Heart right ventricle (tissue), 16 donors: ENCODE measurements at regions not wholly inside any gene's neighbourhood (a gene's known extent, or its start where the extent isn't known, plus 50 kb on each side); places are given as distances from the start of the nearest gene placed in this dataset.
"Not testable (repeated sequence)": the region's sequence is repeated elsewhere in the genome, so short reads cannot be mapped to it uniquely, and the experiment has no call there.

Source experiments
- ATAC-seq, 8 donors: fragments of 200-7000 bp; cut with Tn5 transposase; one replicate each; pipeline ENCODE4 v1.9.1; 2020; ENCODE audit warnings: mild to moderate bottlenecking in 8 of 8, moderate library complexity in 8 of 8, moderate number of reproducible peaks in 1 of 8
- DNase-seq, 2 donors: peaks; one replicate each; pipeline ENCODE4 v3.0.0-alpha.2; 2020
- H3K27ac ChIP-seq, 10 donors: fragments of 200-600 bp; sonication (generic) in 2 of 10; one replicate each; pipeline versions ENCODE4 v1.5.0 to v1.8.0; 2020 to 2022; ENCODE audit warnings: mild to moderate bottlenecking in 3 of 10
- H3K27me3 ChIP-seq, 7 donors: fragments of 200-600 bp; one replicate each; pipeline ENCODE4 v1.8.0; 2021 to 2022; ENCODE audit warnings: mild to moderate bottlenecking in 2 of 7
- H3K36me3 ChIP-seq, 9 donors: fragments of 200-600 bp; sonication (generic) in 1 of 9; one replicate each; pipeline versions ENCODE4 v1.5.0 to v1.8.0; 2020 to 2022; ENCODE audit warnings: mild to moderate bottlenecking in 2 of 9
- H3K4me1 ChIP-seq, 9 donors: fragments of 200-600 bp; sonication (generic) in 1 of 9; one replicate each; pipeline versions ENCODE4 v1.5.0 to v1.8.0; 2020 to 2022; ENCODE audit warnings: mild to moderate bottlenecking in 4 of 9
- H3K4me3 ChIP-seq, 10 donors: fragments of 200-600 bp; sonication (generic) in 2 of 10; one replicate each; pipeline versions ENCODE4 v1.5.0 to v1.8.0; 2020 to 2022; ENCODE audit warnings: mild to moderate bottlenecking in 7 of 10, moderate library complexity in 2 of 10
- H3K9me3 ChIP-seq, 11 donors: fragments of 200-600 bp in 10 of 11; sonication (generic) in 2 of 11; one replicate each; pipeline versions ENCODE4 v1.5.0 to v1.8.0; 2013 to 2022; ENCODE audit warnings: mild to moderate bottlenecking in 2 of 11, control low read depth in 1 of 11, moderate library complexity in 1 of 11
- CTCF ChIP-seq, 9 donors: fragments of 200-600 bp; sonication (generic) in 2 of 9; IDR thresholded peaks; one replicate each; pipeline versions ENCODE4 v1.5.0 to v1.8.0; 2021 to 2022; ENCODE audit warnings: antibody characterized with exemption in 9 of 9, mild to moderate bottlenecking in 5 of 9, moderate library complexity in 1 of 9
- WGBS, 2 donors: extraction: QIAGEN DNeasy Blood & Tissue Kit; methylation state at CpG; one replicate each; pipeline ENCODE4 v1.1.7; 2013; ENCODE audit warnings: inconsistent platforms in 1 of 2; 5-methylcytosine and 5-hydroxymethylcytosine counted together
- intact Hi-C, 10 donors: fragments of 100-400 bp; cut with DNase I; formaldehyde crosslinking; loops; one replicate each; pipeline versions ENCODE4 v1.11.1 to v1.14.2; 2022
- donor health status: Arrhythmogenic right ventricular cardiomyopathy.
- donor health status: ischemic (EF 13 %, LVEDD 7.1; RV severe dilation, severe dysfunction).
- donor health status: healthy with polysubstance abuse.
- donor health status: DM: no; HTN: yes; CAD: no.
- donor health status: DM: no; HTN: no; CAD: no.
- donor health status: ischemic (EF 25% LVEDD 6.9; RV normal size, moderate dysfunction).
- donor health status: ischemic (EF 25% LVEDD 5.7; RV mildly dilated, moderate dysfunction).
- donor health status: healthy.
- donor health status: DM: yes; HTN: yes; CAD: no.
- donor health status: Ischemic cardiomyopathy.
- donor health status: ischemic (EF 35%, LVEDD 5.7; RV mildly dilated, moderate dysfunction).
- donor health status: nonischemic (EF 11% LVEDD 7.7; RV severe dilation, severe dysfunction).
- donor health status: DM: yes; HTN: yes; CAD: no.
- donor health status: PGD.
- donor health status: ischemic (EF 29% LVEDD 5.4; RV normal size, mild dysfunction).
- donor health status: nonischemic (EF 23%, LVEDD 6.1; RV moderate dilation, normal function).

- Histone ChIP-seq H3K27me3 (no peaks in the 10 kb centered on the region), H3K4me3 (no peak overlapping the region), H3K4me1 (no peaks in the 10 kb centered on the region), H3K36me3 (no peaks in the 10 kb centered on the region), H3K27ac (no peak overlapping the region), H3K9me3 (no peaks in the 10 kb centered on the region)
- 55 to 56% methylated on average over 5 of the region's 5 CpGs for WGBS, 2 donors
- DNase-seq (no peak), ATAC-seq (no peak)
- intact Hi-C loops, result no loop called here
- no peak for TF ChIP-seq CTCF (IDR thresholded peaks at IDR 0.05)
These were observed 56.2 kb upstream of the CACUL1 start for GRCh38 chr10:118810796-118811505.

- DNase-seq, result no peak
- no peak for TF ChIP-seq CTCF (IDR thresholded peaks at IDR 0.05)
- Histone ChIP-seq H3K4me3 (no peak overlapping the region), H3K36me3 (no peaks in the 10 kb centered on the region), H3K4me1 (no peaks in the 10 kb centered on the region), H3K9me3 (no peaks in the 10 kb centered on the region), H3K27me3 (no peaks in the 10 kb centered on the region), H3K27ac (no peak overlapping the region)
- 66 to 72% methylated on average over 13 of the region's 13 CpGs for WGBS, 2 donors
- intact Hi-C loops, result no loop called here
- ATAC-seq, result no peak
These were observed 57.1 kb upstream of the CACUL1 start for GRCh38 chr10:118811675-118812392.

- H3K27ac ChIP-seq, result no peak overlapping the region
- intact Hi-C loops, result no loop called here
- H3K27me3 ChIP-seq, result no peaks in the 10 kb centered on the region
- H3K4me1 ChIP-seq, result no peaks in the 10 kb centered on the region
- no peaks in the 10 kb centered on the region for H3K36me3 ChIP-seq
- no peak overlapping the region for H3K4me3 ChIP-seq
- DNase-seq (no peak), ATAC-seq (no peak)
- no peak for TF ChIP-seq CTCF (IDR thresholded peaks at IDR 0.05)
- WGBS, 2 donors, result 28 to 35% methylated on average over 10 of the region's 10 CpGs
- H3K9me3 ChIP-seq, result no peaks in the 10 kb centered on the region
These were observed 57.6 kb upstream of the CACUL1 start for GRCh38 chr10:118812393-118812740.

- H3K4me3 ChIP-seq, DNase-seq, H3K36me3 ChIP-seq, H3K27ac ChIP-seq, ATAC-seq, H3K27me3 ChIP-seq, H3K4me1 ChIP-seq, intact Hi-C loops, H3K9me3 ChIP-seq: not testable (repeated sequence)
- 85 to 91% methylated on average over 13 of the region's 13 CpGs for WGBS, 2 donors
These were observed 58.2 kb upstream of the CACUL1 start for GRCh38 chr10:118813001-118813400.
